ENCODE measurements at regions not wholly inside any gene's neighbourhood (a gene's known extent, or its start where the extent isn't known, plus 50 kb on each side); places are given as distances from the start of the nearest gene placed in this dataset.

DNA sequence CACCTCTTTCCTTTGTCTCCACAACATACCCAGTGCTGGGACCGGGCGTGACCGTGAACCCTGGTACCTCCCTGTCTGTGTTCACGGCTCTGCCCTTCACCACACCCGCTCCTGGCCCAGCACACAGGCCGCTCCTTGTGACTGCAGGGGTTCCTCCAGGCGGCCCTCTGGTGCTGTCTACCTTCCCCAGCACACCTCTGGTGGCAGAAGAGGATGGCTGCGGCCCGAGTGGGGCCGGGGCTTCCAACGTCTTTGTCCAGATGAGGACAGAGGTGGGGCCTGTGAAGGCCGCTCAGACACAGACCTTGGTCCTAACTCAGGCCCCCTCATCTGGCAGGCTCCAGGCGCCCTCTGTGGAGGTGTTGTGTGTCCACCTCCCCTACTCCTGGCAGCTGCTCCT, 55.4 kb upstream of the SGMS1 start:
- no peak for TF ChIP-seq CTCF (IDR thresholded peaks at IDR 0.05)
- no peak for TF ChIP-seq POLR2AphosphoS5 (IDR thresholded peaks at IDR 0.05)
